Right ventricle myocardium inferior (tissue), 1 donor: ENCODE measurements at regions not wholly inside any gene's neighbourhood (a gene's known extent, or its start where the extent isn't known, plus 50 kb on each side); places are given as distances from the start of the nearest gene placed in this dataset.
"Not testable (repeated sequence)": the region's sequence is repeated elsewhere in the genome, so short reads cannot be mapped to it uniquely, and the experiment has no call there.

Experiments
- ATAC-seq: fragments of 200-7000 bp; cut with Tn5 transposase; one replicate; pipeline ENCODE4 v1.9.1; 2020; ENCODE audit warnings: mild to moderate bottlenecking, moderate library complexity
- DNase-seq: peaks from one replicate; pipeline ENCODE4 v3.0.0; 2021; ENCODE audit errors: missing footprints
- intact Hi-C: fragments of 100-400 bp; cut with DNase I; formaldehyde crosslinking; loops from one replicate; pipeline ENCODE4 v1.11.0; 2022
- donor health status: DM: no; HTN: yes; CAD: no; lungs with severe emphysema.

- DNase-seq = no peak
- ATAC-seq = no peak
- intact Hi-C loops = no loop called here
Measured at GRCh38 chr6:90463359-90463758, 123.5 kb downstream of the MAP3K7 start.

DNA sequence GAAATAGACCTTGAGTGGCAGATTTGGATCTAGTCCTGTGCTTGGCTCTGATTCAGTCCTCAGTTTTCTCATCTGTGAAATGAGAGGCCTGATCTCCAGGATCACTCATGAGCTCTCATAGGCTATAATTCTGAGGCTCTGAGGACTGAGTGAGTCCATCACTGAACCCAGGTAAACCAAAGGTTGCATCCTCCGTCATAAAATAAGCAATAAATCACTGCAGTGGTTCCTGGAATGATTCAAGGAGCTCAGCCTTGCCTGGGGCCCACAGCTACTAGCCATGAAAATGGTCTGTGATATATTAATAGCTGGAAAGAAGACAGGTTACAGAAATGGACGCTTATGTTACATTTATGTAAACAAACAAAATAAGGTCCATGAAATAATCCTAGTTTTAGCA, 124.8 kb downstream of the MAP3K7 start:
- ATAC-seq (no peak), DNase-seq (no peak)
- intact Hi-C loops = no loop called here

GRCh38 chr6:90461383-90461782, 125.5 kb downstream of the MAP3K7 start:
- no peak for DNase-seq
- intact Hi-C loops = no loop called here
- ATAC-seq = no peak

GRCh38 chr6:90460051-90460450, 126.8 kb downstream of the MAP3K7 start:
- DNase-seq (no peak), ATAC-seq (no peak)
- intact Hi-C loops = no loop called here

DNA sequence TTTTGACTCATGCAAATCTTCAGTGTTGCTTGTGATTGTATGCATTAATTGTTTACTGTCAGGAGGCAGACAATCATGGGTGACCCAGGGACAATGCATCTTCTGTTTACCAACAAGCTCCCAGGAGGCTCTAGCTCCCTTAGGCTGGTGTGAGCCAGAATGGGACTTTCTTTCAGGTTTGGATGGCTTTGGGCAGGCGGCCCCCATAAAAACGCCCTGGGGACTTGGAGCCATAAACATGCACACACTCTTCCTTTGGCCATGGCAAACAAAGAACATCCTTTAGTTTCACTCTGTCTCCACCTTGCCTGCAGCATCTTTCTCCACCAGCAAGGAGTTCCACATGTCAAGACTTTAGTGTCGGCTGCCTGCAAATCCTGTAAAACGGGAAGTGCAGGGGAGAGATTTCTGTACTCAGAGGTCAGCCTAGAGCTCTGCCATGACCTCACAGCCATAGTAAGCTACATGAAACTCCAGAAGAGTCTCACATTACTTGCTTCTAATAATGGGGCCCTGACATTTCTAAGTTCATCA, 127.6 kb downstream of the MAP3K7 start:
- ATAC-seq = no peak
- intact Hi-C loops = no loop called here
- DNase-seq = no peak

DNA sequence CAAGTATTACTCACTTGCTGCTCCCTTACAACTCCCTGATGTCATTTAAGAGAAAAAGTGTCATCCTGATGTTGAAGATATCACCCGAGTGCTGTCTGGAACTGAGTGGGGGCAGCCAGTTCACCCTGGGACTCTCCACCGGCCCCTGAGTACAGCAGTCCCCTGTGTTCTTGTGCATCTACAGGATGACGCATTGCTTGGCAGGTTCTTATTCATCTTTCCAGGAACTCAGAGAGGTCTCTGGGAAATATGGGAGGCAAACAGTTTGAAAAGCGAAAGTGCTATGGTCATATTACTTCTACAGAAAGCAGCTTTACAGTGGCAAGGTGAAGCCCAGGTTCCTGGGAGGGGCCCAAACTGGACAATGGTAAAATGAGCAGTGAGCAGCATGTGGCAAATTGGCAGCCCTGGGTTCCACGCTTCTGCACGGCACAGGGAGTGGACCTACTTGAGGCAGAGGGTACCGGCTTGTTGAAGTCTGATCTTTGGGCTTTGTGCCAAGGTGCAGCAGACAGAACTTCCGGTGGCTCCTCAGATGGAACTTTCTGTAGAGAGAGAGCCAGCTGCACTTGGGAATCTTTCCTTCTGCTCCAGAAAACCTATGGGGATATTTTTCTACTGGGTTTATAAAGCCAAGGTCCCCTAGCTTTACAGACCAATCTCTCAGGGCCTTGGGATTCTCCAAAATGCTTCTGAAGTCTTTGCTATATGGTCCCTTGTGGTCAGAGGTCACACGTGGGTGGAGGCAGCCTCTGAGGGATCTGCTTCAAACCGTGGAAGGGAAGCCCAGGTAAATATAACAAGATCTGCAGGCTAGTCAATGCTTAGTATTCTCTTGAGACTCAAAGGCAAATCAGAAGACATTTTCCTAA, 128.3 kb downstream of the MAP3K7 start:
- DNase-seq = no peak
- intact Hi-C loops = no loop called here
- peak; percentile 48 for ATAC-seq

DNA sequence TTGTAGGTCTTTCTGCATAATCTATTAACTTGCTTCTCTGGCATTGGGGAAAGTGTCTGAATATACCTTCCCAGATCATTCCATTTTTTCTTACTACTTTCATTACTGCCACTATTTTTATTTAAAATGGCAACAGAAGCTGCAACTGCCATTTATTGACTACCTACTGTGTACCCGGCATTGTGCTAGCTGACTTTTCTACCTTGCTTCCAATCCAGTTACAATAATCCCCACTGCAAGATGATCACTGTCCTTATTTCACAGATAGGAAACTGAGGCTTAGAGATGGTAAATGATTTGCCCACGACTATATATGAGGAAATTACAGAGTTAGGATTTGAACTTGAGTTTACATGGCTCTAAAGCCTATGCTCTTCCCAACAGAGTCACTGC, 129.0 kb downstream of the MAP3K7 start:
- intact Hi-C loops = no loop called here
- ATAC-seq (no peak), DNase-seq (no peak)

GRCh38 chr6:90456997-90457866, 129.6 kb downstream of the MAP3K7 start:
- DNase-seq, intact Hi-C loops, ATAC-seq: not testable (repeated sequence)

DNA sequence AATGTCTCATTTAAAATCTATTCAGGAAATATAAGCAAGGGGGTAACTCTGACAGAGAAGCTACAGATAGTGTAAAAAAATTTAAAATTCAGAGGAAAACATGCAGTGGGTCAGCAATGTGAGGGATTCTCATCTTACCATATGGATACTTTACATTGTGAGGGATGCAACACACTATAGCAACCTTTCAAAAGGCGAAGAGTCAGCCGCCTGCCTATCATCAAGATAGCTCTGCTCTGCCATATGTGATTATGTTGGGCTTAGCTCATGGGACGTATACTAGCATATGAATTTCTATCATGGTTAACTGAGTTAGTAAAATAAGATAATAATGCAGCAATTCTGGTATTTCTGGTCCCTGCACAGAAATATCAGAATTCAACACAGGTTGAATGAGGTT, 130.9 kb downstream of the MAP3K7 start:
- no peak for ATAC-seq
- intact Hi-C loops = no loop called here
- DNase-seq = no peak

DNA sequence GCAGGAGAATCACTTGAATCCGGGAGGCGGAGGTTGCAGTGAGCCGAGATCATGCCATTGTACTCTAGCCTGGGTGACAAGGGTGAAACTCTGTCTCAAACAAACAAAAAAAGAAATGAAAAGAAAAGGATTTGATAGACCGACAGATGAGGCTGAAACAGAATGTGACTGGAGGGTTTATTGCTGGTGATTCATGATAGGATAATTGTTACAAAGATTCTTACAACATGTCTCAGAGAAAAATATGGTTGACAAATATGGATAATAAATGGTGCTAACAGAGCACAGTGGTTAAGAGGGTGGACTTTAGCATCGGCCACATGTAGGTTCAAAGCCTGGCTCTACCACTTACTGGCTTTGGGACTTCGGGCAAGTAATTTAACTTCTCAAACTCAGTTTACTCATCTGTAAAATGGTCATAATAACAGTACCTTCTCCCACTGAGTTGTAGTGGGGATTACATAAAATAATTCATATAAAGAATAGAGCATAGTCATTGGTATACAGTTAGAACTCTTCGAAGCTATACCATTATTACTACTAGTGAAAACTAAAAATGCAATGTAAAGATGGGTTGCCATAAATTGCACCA, 131.9 kb downstream of the MAP3K7 start:
- intact Hi-C loops = no loop called here
- ATAC-seq (no peak), DNase-seq (no peak)

DNA sequence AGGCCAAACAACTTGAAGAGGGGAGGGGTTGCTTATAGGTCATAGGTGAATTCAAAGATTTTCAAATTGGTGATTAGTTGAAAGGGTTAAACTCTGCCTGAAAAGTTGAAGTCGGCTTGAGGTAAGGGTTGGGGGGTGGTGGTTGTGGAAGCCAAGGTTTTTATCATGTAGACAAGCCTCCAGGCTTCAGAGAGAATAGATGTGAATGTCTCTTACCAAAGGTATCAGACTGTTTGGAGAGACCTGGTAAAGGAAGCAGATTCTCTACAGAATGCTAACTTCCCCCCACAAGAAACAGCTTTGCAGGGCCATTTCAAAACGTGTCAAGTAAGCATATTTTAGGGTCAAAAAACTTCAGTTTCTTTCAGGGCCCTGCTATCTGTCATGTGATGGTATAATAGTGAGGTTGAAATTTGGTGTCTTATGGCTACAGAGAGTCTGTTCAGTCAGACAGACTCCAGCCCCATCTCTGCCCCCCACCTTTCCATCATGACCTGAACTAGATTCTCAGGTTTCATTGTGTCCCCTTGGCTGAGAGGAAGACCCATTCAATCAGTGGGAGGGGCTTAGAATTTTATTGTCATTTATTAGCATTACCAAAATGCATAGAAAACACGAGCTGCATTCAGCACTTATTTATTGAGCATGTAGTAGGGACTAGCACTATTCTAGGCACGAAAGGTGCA, 136.5 kb downstream of the MAP3K7 start:
- ATAC-seq (no peak), DNase-seq (no peak)
- intact Hi-C loops = no loop called here

- no peak for DNase-seq
- ATAC-seq = no peak
- intact Hi-C loops = no loop called here
Measured at GRCh38 chr6:90449311-90449710, 137.6 kb downstream of the MAP3K7 start.

DNA sequence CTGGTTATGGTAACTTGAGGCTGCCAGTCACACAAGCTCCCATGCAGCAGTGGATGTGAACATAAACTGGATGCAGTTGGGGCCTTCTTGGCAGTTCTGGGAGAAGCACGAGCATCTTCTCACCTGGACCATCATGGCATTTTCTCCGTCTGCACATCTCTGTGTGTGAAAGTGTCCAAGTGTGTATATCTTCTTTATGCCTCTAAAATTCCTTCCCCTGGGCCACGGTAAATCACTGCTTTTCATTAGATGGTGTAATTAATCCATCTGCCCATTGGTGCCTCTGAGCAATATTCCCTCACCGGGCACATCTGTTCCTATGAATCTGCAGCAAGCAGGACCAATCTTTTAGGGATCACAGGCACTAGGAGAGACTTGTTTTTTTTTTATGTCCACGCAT, 138.0 kb downstream of the MAP3K7 start:
- DNase-seq = no peak
- intact Hi-C loops = no loop called here
- no peak for ATAC-seq

DNA sequence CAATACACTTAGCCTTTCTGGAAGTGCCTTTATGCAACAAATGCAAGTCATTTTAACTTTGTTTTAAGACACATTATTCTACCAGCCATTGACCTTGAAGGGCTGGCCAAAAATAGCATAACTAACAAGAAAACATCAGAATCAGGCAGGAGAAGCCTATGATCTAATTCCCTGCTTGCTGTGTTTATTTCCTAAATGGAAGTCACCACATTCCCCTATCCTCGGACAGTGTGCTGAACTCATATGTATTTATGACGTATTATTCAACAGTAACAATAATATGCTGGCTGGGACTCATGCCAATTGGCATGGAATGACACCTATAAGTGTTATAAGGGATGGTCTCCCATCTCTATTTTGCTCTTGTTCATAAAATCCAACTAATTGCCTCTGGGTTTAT, 140.7 kb downstream of the MAP3K7 start:
- intact Hi-C loops = no loop called here
- ATAC-seq (no peak), DNase-seq (no peak)

DNA sequence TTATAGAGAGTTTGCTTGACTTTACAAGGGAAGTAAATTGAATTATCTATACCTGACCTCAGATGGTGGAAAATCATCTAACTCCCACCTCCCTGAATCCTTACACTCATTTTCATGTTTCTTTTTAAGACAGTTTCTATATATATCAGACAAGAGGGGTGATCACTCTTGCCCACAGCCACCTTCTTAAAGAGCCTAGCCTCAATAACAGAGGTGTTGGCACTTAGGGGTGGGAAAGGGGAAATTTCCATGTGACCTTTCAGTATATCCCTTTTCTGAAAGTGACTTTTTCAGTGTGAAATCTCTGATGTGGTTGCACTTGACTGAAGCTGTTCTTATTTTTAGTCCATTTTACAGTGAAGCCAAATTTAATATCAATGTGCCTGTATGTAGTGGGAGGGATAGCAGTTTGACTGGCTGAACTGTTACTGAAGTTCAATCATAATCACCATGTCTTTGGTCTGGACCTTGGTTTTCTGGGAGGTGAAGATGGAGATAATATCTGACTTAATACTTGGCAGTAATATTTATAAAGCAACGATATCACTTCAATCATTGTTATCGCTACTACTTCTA, 141.3 kb downstream of the MAP3K7 start:
- no peak for ATAC-seq
- intact Hi-C loops = no loop called here
- no peak for DNase-seq

GRCh38 chr6:90444160-90444714, 142.6 kb downstream of the MAP3K7 start:
- ATAC-seq = no peak

DNA sequence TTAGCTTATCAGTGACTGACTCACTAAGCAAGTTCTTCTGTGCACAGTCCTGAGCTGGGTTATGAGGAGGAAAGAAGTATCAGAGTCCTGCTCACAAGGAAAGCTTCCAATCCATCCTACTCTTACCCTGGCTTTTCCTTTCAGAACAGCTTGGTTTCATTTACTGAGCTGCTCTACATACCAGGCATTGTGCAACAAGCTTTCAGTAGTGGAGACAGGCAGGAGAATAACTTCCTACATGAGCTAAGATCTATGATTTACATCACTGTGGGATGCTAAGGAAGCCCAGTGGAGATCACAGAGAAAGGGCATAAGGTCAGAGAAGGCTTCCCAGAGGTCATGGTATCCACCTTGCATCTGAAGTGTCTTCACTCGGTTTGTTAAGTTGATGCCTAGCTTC, 144.5 kb downstream of the MAP3K7 start:
- intact Hi-C loops = no loop called here
- DNase-seq (no peak), ATAC-seq (no peak)

More at GRCh38 chr6:90444160-90444714, 142.6 kb downstream of the MAP3K7 start:
- no peak for DNase-seq
- intact Hi-C loops = no loop called here

DNA sequence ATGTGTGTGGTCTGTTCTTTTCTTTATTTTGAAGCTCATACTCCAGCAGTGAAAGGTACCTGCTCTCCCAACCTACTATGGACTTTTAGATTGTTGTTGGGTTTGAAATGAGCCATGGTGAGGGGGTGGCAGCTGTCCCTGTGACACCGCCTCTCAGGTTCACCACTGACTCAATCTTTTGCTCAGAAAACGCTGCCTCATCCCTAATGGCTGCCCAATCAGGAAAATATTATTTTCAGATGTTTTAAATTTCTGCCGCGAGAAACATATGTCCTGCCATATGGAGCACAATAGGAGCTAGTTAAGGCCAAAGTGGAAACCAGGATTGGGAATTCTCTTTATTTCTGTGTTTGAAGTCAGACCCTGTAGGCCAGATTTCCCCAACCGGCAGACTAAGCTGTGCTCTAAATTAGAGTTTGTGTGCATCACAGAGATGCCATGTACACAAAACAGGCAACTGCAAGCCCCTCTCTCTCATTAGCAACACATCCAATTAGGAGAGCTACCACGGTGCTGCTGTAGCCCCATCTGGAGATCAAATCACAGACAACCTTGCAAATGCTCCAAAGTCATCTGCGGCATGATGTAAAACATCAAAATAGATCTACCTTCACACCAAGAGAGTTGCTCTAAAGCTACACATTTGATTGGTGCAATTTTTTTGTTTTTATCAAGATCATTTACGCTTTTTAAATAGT, 144.1 kb upstream of the BACH2 start:
- DNase-seq (no peak), ATAC-seq (no peak)
- intact Hi-C loops = no loop called here
